NCI-H146 treated with DMSO at 0.1 percent for 48 hours (cell line): ENCODE measurements at regions not wholly inside any gene's neighbourhood (a gene's known extent, or its start where the extent isn't known, plus 50 kb on each side); places are given as distances from the start of the nearest gene placed in this dataset.

Experiments
- DNase-seq: peaks from one replicate; lab custom pipeline; 2025; ENCODE audit not compliant: unreplicated experiment; lab: John Stamatoyannopoulos, UW

GRCh38 chr3:14286887-14287500, 108.4 kb downstream of the LSM3 start:
- DNase-seq: peak; percentile 83

DNA sequence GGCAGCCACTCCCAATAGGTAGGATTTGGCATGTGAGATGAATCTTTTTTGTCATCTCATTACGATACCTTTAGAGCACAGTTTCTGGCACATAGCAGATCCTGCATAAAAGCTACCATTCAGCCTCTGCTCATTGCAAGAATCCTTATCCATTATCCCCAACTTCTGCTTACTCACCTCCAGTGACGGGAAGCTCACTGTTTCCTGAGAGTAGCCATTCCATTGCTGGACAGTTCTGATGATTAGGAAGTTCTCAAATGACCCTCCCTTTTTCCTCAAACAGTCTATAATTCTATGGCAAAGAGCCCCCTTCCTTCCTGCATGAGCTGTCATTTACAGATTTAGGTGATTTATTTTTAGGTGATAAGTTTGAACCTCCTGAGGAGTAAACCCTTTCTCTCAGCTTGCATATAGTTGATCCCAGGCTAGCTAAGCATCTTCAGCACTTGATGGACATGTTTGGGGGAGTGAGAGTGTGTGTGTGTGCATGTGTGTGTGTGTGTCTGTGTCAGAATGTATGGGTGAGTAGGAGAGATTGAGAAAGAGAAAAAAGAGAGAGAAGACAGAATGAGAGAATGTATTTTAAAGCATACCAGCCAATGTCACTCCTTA, 109.7 kb downstream of the LSM3 start:
- DNase-seq: no peak

DNA sequence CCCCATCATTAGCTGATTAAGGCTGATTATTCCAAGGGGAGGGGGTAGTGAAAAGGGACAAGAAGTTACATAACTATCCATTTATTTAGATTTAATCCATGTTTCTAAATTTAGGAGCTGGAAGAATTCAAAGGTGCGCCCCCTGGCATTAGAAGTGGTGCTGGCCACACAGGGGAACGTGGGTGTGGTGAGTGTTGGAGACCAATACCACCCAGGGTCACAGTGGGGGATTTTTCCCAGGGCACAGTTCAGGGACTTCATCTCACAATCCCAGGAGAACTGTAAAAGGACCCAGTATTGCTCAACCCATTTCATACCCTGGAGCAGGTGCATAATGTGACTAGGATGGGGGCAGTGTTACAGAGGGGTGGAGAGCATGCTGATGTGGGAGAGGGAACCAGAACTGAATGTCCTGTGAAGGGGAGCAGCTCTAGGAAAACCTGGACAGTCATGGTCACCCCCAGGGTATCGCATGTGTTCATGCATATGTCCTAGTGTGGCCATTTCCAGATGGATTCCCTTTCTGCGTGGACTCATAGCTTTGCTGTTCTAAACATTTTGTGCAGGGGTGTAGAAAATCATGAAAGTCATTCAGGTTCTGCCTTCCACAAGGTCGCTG, 110.3 kb downstream of the LSM3 start:
- DNase-seq: no peak

- DNase-seq: peak; percentile 19
Observed at GRCh38 chr3:14289590-14290461, 111.2 kb downstream of the LSM3 start.

GRCh38 chr3:14290631-14291385, 111.6 kb upstream of the SLC6A6 start:
- no peak for DNase-seq

DNA sequence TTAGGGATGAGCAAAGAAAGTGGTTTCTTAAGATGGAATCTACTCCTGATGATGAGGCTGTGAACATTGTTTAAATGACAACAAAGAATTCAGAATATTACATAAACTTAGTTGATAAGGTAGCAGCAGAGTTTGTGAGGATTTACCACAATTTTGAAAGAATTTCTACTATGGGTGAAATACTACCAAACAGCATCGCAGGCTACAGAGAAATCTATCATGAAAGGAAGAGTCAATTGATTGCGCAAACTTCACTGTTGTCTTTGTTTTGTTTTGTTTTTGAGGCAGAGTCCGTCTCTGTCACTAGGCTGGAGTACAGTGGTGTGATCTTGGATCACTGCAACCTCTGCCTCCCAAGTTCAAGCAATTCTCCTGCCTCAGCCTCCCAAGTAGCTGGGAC, 107.4 kb upstream of the SLC6A6 start:
- no peak for DNase-seq

GRCh38 chr3:14295801-14296200, 106.6 kb upstream of the SLC6A6 start:
- no peak for DNase-seq

GRCh38 chr3:14297305-14297704, 105.1 kb upstream of the SLC6A6 start:
- DNase-seq: no peak

GRCh38 chr3:14297784-14298236, 104.6 kb upstream of the SLC6A6 start:
- DNase-seq: no peak

GRCh38 chr3:14298442-14298841, 104.0 kb upstream of the SLC6A6 start:
- no peak for DNase-seq

DNA sequence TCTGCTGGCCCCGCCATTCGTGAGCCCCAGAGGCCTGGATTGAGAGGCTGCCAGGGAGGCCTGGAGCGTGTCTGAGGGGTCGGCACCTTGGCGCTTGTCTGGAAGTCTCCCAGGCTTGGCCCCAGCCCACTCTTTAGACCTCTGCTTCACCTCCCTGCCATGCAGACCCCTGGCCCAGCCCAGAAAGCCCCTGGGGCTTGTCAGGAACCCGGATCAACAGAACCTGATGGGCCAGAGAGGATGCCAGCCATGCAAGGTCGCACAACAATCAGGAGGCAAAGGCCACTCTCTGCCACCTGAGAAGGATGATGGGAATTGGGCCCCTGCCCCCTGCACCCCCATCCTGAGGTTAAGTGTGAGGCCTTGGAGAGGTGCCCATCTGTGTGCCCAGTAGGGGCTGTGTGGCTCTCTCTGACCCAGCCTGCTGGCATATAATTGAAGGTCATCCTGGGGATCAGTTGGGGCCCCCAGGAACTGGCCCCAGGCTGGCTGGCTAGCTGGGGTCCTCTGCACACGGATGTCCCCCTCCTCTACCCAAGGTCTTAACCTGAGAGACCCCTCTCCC, 103.3 kb upstream of the SLC6A6 start:
- no peak for DNase-seq

DNA sequence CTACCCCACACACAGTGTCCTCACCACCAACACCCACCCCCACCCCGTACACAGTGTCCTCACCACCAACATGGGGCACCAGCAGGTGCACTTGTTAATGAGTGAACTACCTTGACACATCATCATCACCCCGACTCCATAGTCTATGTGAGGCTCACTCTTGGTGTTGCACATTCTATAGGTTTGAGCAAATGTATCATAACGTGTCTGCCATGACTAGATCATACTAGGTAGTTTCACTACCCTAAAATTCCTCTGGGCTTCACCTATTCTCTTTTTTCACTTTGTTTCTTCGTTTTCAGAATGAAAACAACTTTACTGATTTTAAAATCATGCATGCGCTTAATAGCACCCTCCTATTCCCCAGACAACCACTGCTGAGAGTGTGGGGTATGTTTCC, 102.6 kb upstream of the SLC6A6 start:
- no peak for DNase-seq

GRCh38 chr3:14300721-14301399, 101.5 kb upstream of the SLC6A6 start:
- DNase-seq: no peak

GRCh38 chr3:14301558-14301957, 100.8 kb upstream of the SLC6A6 start:
- no peak for DNase-seq

DNA sequence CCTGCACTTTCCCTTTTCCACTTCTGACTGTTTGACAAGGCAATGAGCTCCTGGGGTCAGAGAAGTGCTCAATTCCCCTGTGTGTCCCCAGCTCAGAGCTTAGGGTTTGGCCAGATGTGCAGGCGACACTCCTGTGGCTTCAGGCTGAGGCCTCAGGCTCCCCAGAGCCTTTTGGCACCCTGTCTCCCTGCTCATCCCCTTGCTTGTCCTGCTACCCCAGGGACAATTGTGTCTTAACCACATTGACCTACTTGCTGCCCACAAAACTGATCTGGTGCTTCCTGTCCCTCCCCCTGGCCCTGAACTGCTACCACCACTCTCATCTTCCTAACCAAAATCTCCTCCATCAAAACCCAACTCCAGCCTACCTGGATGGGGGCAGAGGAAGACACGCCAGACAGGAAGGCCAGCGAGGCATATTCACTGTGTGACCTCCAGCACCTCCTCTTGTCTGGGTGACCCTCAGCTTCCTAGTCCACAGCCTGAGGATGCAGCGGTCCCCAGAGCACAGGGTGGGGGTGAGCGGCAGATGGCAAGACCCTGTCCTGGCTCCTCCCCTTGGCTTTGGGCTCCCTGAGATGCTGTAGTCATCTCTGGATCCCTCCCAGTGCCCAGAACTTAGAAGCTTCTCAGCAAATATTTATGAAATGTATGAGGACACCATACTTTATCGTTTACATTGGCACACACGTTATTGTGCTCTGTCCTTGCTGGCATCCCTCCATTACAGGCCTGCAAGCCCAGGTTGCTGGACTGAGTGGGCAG, 98.9 kb upstream of the SLC6A6 start:
- no peak for DNase-seq

DNA sequence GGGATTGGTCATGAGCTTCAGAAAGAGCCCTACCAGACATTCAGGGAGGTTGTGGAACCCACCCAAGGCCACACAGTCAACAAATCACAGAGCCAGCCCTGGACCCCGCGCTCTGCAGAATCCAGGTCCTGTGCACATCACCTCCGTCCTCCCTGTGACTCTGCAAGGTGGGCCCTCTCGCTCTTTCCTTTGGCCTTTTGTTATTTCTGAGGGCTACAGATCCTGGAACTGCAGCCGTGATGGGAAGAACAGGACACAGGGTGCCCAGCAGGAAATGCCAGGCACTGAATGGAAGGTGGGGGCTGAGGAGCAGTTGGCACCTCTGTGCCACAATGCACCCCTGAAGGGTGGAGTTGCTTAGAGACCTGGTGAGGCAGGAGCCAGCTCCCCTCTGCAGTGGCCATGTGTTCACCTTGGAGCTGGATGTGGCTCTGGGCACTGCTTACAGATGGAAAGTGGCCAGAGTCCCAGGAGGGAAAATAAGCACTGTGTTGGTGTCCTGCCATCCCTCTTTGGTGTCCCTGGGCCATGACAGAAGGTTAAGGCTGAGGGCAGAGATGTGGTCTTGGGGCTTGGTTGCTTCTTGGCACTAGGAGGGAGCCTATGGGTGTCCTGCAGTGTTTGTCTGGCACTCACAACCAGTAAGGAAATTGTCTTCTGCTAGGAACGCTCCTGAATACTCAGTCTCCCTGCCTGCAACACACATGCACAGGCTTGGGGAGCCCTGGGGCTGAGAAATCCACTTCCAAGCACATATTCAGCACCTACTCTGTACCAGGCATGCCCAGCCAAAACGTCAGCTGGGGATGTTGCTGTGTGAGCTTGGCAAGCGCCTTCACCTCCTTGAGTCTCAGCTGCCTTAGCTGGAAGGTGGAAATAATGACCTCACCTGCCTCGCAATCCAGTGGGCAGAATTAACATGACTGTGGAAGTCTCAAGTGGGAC, 98.0 kb upstream of the SLC6A6 start:
- DNase-seq: no peak

DNA sequence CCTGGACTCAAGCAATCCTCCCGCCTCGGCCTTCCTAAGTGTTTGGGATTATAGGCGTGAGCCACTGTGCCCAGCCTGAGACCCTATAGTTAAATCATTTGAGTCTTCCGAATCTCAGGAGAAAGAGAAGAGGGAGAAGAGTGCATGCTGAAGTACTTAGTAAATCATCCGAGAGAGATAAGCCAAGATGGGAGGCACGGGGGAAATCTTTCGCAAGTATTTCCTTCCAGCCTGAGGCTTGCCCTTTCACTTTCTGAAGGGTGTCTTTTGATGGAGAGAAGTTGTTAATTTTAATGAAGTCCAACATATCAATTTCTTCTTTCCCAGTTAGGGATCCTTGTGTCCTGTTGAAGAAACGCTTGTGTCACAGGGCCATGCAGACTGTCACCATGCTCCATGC, 97.1 kb upstream of the SLC6A6 start:
- no peak for DNase-seq

- no peak for DNase-seq
Observed at GRCh38 chr3:14306142-14306541, 96.3 kb upstream of the SLC6A6 start.
